ENCODE measurements at regions not wholly inside any gene's neighbourhood (a gene's known extent, or its start where the extent isn't known, plus 50 kb on each side); places are given as distances from the start of the nearest gene placed in this dataset.

GRCh38 chr9:108417726-108418125 is 438.1 kb downstream of the ACTL7B start:
- Histone ChIP-seq H3K4me3 (no peak overlapping the region), H3K27ac (no peak overlapping the region), H3K4me1 (no peaks in the 10 kb centered on the region), H3K9me3 (no peaks in the 10 kb centered on the region), H3K36me3 (no peaks in the 10 kb centered on the region), H3K27me3 (no peaks in the 10 kb centered on the region)
- intact Hi-C loops (cut with DNase I): no loop called here
- no peak for TF ChIP-seq POLR2AphosphoS5 (IDR thresholded peaks at IDR 0.05)
- no peak for TF ChIP-seq EP300 (IDR thresholded peaks at IDR 0.05)
- TF ChIP-seq POLR2A (IDR thresholded peaks at IDR 0.05): no peak
- no peak for TF ChIP-seq CTCF (IDR thresholded peaks at IDR 0.05)
- 58 to 74% methylated on average over 1 of the region's 1 CpG for WGBS, 2 donors
- DNase-seq: no peak

GRCh38 chr9:108417312-108417711 is 438.5 kb downstream of the ACTL7B start:
- Histone ChIP-seq H3K9me3 (no peaks in the 10 kb centered on the region), H3K27me3 (no peaks in the 10 kb centered on the region), H3K4me1 (no peaks in the 10 kb centered on the region), H3K27ac (no peak overlapping the region), H3K36me3 (no peaks in the 10 kb centered on the region), H3K4me3 (no peak overlapping the region)
- intact Hi-C loops (cut with DNase I): no loop called here
- no peak for DNase-seq
- 100% methylated on average over 1 of the region's 1 CpG for WGBS, 2 donors
- TF ChIP-seq POLR2AphosphoS5 (IDR thresholded peaks at IDR 0.05) (no peak), EP300 (IDR thresholded peaks at IDR 0.05) (no peak), POLR2A (IDR thresholded peaks at IDR 0.05) (no peak)

GRCh38 chr9:108416324-108416723 is 439.5 kb downstream of the ACTL7B start:
- Histone ChIP-seq H3K9me3 (no peaks in the 10 kb centered on the region), H3K4me3 (no peak overlapping the region), H3K27me3 (no peaks in the 10 kb centered on the region), H3K27ac (no peak overlapping the region), H3K36me3 (no peaks in the 10 kb centered on the region), H3K4me1 (no peaks in the 10 kb centered on the region)
- intact Hi-C loops (cut with DNase I): no loop called here
- TF ChIP-seq CTCF (IDR thresholded peaks at IDR 0.05) (no peak), POLR2AphosphoS5 (IDR thresholded peaks at IDR 0.05) (no peak), POLR2A (IDR thresholded peaks at IDR 0.05) (no peak), EP300 (IDR thresholded peaks at IDR 0.05) (no peak)
- DNase-seq: no peak
- WGBS, 2 donors: 55 to 79% methylated on average over 2 of the region's 2 CpGs

- Histone ChIP-seq H3K4me1 (peaks cover 0 to 2% (median under 1%) of the 10 kb centered on the region in 4 donors), H3K27ac (no peak overlapping the region), H3K36me3 (no peaks in the 10 kb centered on the region), H3K4me3 (no peak overlapping the region), H3K27me3 (no peaks in the 10 kb centered on the region), H3K9me3 (no peaks in the 10 kb centered on the region)
- DNase-seq: no peak
- WGBS, 2 donors: 93 to 94% methylated on average over 2 of the region's 2 CpGs
- intact Hi-C loops (cut with DNase I): no loop called here
- no peak for TF ChIP-seq POLR2A (IDR thresholded peaks at IDR 0.05)
- no peak for TF ChIP-seq CTCF (IDR thresholded peaks at IDR 0.05)
- no peak for TF ChIP-seq POLR2AphosphoS5 (IDR thresholded peaks at IDR 0.05)
- TF ChIP-seq EP300 (IDR thresholded peaks at IDR 0.05): no peak
These were observed 442.0 kb downstream of the ACTL7B start for GRCh38 chr9:108413809-108414208.

- intact Hi-C loops (cut with DNase I): no loop called here
- 73 to 86% methylated on average over 4 of the region's 4 CpGs for WGBS, 2 donors
- Histone ChIP-seq H3K4me3 (no peak overlapping the region), H3K9me3 (no peaks in the 10 kb centered on the region), H3K4me1 (peaks cover 0 to 7% (median 7%) of the 10 kb centered on the region in 4 donors), H3K27me3 (no peaks in the 10 kb centered on the region), H3K27ac (no peak overlapping the region), H3K36me3 (no peaks in the 10 kb centered on the region)
- TF ChIP-seq POLR2AphosphoS5 (IDR thresholded peaks at IDR 0.05) (no peak), CTCF (IDR thresholded peaks at IDR 0.05) (no peak), EP300 (IDR thresholded peaks at IDR 0.05) (no peak), POLR2A (IDR thresholded peaks at IDR 0.05) (no peak)
- no peak for DNase-seq
These were observed 443.0 kb downstream of the ACTL7B start for GRCh38 chr9:108412755-108413154.
